ENCODE measurements at regions not wholly inside any gene's neighbourhood (a gene's known extent, or its start where the extent isn't known, plus 50 kb on each side); places are given as distances from the start of the nearest gene placed in this dataset.
"Not testable (repeated sequence)": the region's sequence is repeated elsewhere in the genome, so short reads cannot be mapped to it uniquely, and the experiment has no call there.

GRCh38 chr2:180591093-180591781, 389.2 kb upstream of the UBE2E3 start:
- peak; percentile 1 for DNase-seq

- no peak for DNase-seq
Measured at GRCh38 chr2:180583441-180584140, 396.8 kb upstream of the UBE2E3 start.

GRCh38 chr2:180579388-180579787, 401.0 kb upstream of the UBE2E3 start:
- DNase-seq: no peak

GRCh38 chr2:180578441-180578840, 402.0 kb upstream of the UBE2E3 start:
- DNase-seq: no peak

- no peak for DNase-seq
Measured at GRCh38 chr2:180577567-180577966, 402.8 kb upstream of the UBE2E3 start.

GRCh38 chr2:180573951-180574350, 406.5 kb upstream of the UBE2E3 start:
- DNase-seq: no peak

- DNase-seq: no peak
Measured at GRCh38 chr2:180572346-180572745, 408.1 kb upstream of the UBE2E3 start.

GRCh38 chr2:180571559-180571958, 408.8 kb upstream of the UBE2E3 start:
- no peak for DNase-seq

- no peak for DNase-seq
Measured at GRCh38 chr2:180570864-180571263, 409.5 kb upstream of the UBE2E3 start.

GRCh38 chr2:180564051-180564450, 416.4 kb upstream of the UBE2E3 start:
- DNase-seq: no peak

GRCh38 chr2:180562378-180562777, 418.0 kb upstream of the UBE2E3 start:
- DNase-seq: no peak

GRCh38 chr2:180559771-180560170, 420.6 kb upstream of the UBE2E3 start:
- DNase-seq: no peak

GRCh38 chr2:180559038-180559437, 421.4 kb upstream of the UBE2E3 start:
- DNase-seq: no peak

GRCh38 chr2:180555391-180555965, 424.9 kb upstream of the UBE2E3 start:
- no peak for DNase-seq

GRCh38 chr2:180554330-180554729, 426.1 kb upstream of the UBE2E3 start:
- DNase-seq: no peak

- no peak for DNase-seq
Measured at GRCh38 chr2:180553094-180553715, 427.2 kb upstream of the UBE2E3 start.

GRCh38 chr2:180542511-180542910, 437.9 kb upstream of the UBE2E3 start:
- DNase-seq: no peak

GRCh38 chr2:180540761-180541160, 439.6 kb upstream of the UBE2E3 start:
- DNase-seq: no peak

- DNase-seq: no peak
Measured at GRCh38 chr2:180539541-180539940, 440.9 kb upstream of the UBE2E3 start.

GRCh38 chr2:180535289-180535688, 445.1 kb upstream of the UBE2E3 start:
- no peak for DNase-seq

- not testable (repeated sequence) for DNase-seq
Measured at GRCh38 chr2:180531787-180532186, 448.6 kb upstream of the UBE2E3 start.

GRCh38 chr2:180524499-180524898, 455.9 kb upstream of the UBE2E3 start:
- no peak for DNase-seq

- DNase-seq: no peak
Measured at GRCh38 chr2:180523621-180524340, 456.6 kb upstream of the UBE2E3 start.
